IMR-90 (cell line): ENCODE measurements at regions not wholly inside any gene's neighbourhood (a gene's known extent, or its start where the extent isn't known, plus 50 kb on each side); places are given as distances from the start of the nearest gene placed in this dataset.

ENCODE experiments used
- ATAC-seq: fragments of 200-7000 bp; cut with Tn5 transposase; 2 replicates; pipeline ENCODE4 v1.9.1; 2020; ENCODE audit warnings: low read depth, mild to moderate bottlenecking, moderate library complexity
- BruUV-seq: library from RNA; stranded (reverse); fragments of 400-500 nt; replicated peaks from 2 replicates; lab custom pipeline; 2021; lab: Mats Ljungman, UMichigan
- CTCF ChIA-PET: fragments of 300-600 bp; formaldehyde crosslinking; extraction: SDS; loops from one replicate; lab custom pipeline; 2021; ENCODE audit warnings: antibody characterized with exemption; lab: Yijun Ruan, JAX
- POLR2A ChIA-PET: fragments of 300-600 bp; sonication (Branson Sonifier 250); formaldehyde crosslinking; loops from one replicate; lab custom pipeline; 2022; ENCODE audit warnings: antibody characterized with exemption; ENCODE audit not compliant: unreplicated experiment; lab: Charles Lee
- DNase-seq: peaks from one replicate; pipeline ENCODE4 v3.0.0; 2013
- H2AFZ ChIP-seq: replicated peaks from 2 replicates; pipeline ENCODE3; 2013; ENCODE audit warnings: low read length, mild to moderate bottlenecking; ENCODE audit not compliant: poor library complexity
- H2AK5ac ChIP-seq: 2 replicates; pipeline ENCODE4 v1.6.1; 2013; ENCODE audit warnings: low read depth, low read length, inconsistent platforms
- H2AK9ac ChIP-seq: replicated peaks from 2 replicates; pipeline ENCODE3; 2013; ENCODE audit warnings: mild to moderate bottlenecking, low read depth, low read length, moderate library complexity; ENCODE audit not compliant: poor library complexity
- H2BK120ac ChIP-seq: 2 replicates; pipeline ENCODE4 v1.6.1; 2013; ENCODE audit warnings: low read depth, low read length, inconsistent platforms
- H2BK15ac ChIP-seq: 3 replicates; pipeline ENCODE4 v1.6.1; 2013; ENCODE audit warnings: low read depth, low read length, inconsistent platforms
- H2BK20ac ChIP-seq: 2 replicates; pipeline ENCODE4 v1.6.1; 2013; ENCODE audit warnings: low read depth, mild to moderate bottlenecking, inconsistent platforms, low read length, moderate library complexity
- H2BK5ac ChIP-seq: 2 replicates; pipeline ENCODE4 v1.6.1; 2013; ENCODE audit warnings: mild to moderate bottlenecking, low read depth, low read length, inconsistent platforms; ENCODE audit not compliant: poor library complexity, severe bottlenecking
- H3K14ac ChIP-seq: replicated peaks from 2 replicates; pipeline ENCODE4 v1.6.1; 2013; ENCODE audit warnings: low read depth, low read length, inconsistent platforms
- H3K18ac ChIP-seq: 2 replicates; pipeline ENCODE4 v1.6.1; 2013; ENCODE audit warnings: low read depth, low read length, control low read depth
- H3K23ac ChIP-seq: 2 replicates; pipeline ENCODE4 v1.6.1; 2013; ENCODE audit warnings: low read depth, low read length, inconsistent platforms
- H3K27ac ChIP-seq: 2 replicates; pipeline ENCODE4 v1.5.1; 2013; ENCODE audit warnings: mild to moderate bottlenecking, control low read depth, low read length; ENCODE audit not compliant: insufficient read depth
- H3K27me3 ChIP-seq: 2 replicates; pipeline ENCODE4 v1.6.1; 2013; ENCODE audit warnings: low read length; ENCODE audit not compliant: control insufficient read depth, insufficient read depth
- H3K36me3 ChIP-seq: 2 replicates; pipeline ENCODE4 v1.6.1; 2013; ENCODE audit warnings: low read length, mixed read lengths; ENCODE audit not compliant: control insufficient read depth, insufficient read depth
- H3K4ac ChIP-seq: 2 replicates; pipeline ENCODE4 v1.6.1; 2013; ENCODE audit warnings: low read depth, low read length, inconsistent platforms
- H3K4me1 ChIP-seq: 2 replicates; pipeline ENCODE4 v1.6.1; 2013; ENCODE audit warnings: low read length, mixed read lengths; ENCODE audit not compliant: control insufficient read depth, insufficient read depth
- H3K4me2 ChIP-seq: 2 replicates; pipeline ENCODE4 v1.6.1; 2013; ENCODE audit warnings: low read depth, mild to moderate bottlenecking, control low read depth, low read length, moderate library complexity
- H3K4me3 ChIP-seq: 2 replicates; pipeline ENCODE4 v1.5.1; 2013; ENCODE audit warnings: low read depth, mild to moderate bottlenecking, control low read depth, low read length, moderate library complexity; ENCODE audit not compliant: insufficient read depth
- H3K56ac ChIP-seq: 2 replicates; pipeline ENCODE4 v1.6.1; 2013; ENCODE audit warnings: low read length, inconsistent platforms; ENCODE audit not compliant: insufficient read depth; ENCODE audit errors: extremely low read depth
- H3K79me1 ChIP-seq, 2 experiments: 2 replicates each; pipeline ENCODE4 v1.6.1; 2013; ENCODE audit warnings: low read length in 2 of 2, inconsistent platforms in 1 of 2, low read depth in 1 of 2
- H3K9ac ChIP-seq: 2 replicates; pipeline ENCODE4 v1.6.1; 2013; ENCODE audit warnings: low read depth, low read length, control low read depth
- H3K9me1 ChIP-seq: 2 replicates; pipeline ENCODE4 v1.6.1; 2013; ENCODE audit warnings: low read length, inconsistent platforms; ENCODE audit not compliant: insufficient read depth
- H3K9me3 ChIP-seq: 2 replicates; pipeline ENCODE4 v1.6.1; 2013; ENCODE audit warnings: low read length; ENCODE audit not compliant: control insufficient read depth, insufficient read depth
- H4K20me1 ChIP-seq: 2 replicates; pipeline ENCODE4 v1.6.1; 2013; ENCODE audit warnings: low read length, inconsistent platforms; ENCODE audit not compliant: insufficient read depth
- H4K5ac ChIP-seq: 2 replicates; pipeline ENCODE4 v1.6.1; 2013; ENCODE audit warnings: mild to moderate bottlenecking, low read depth, low read length, control low read depth
- H4K8ac ChIP-seq, 2 experiments: 2 replicates each; pipeline ENCODE4 v1.6.1; 2013; ENCODE audit warnings: low read depth in 2 of 2, low read length in 2 of 2, control low read depth in 1 of 2, inconsistent platforms in 1 of 2
- H4K91ac ChIP-seq: 2 replicates; pipeline ENCODE4 v1.6.1; 2013; ENCODE audit warnings: low read depth, low read length, inconsistent platforms; ENCODE audit not compliant: insufficient read depth
- CEBPB ChIP-seq: IDR thresholded peaks from 2 replicates; pipeline ENCODE4 v1.6.1; 2012; ENCODE audit warnings: low read depth, low read length, improper control_type of control experiment
- CHD1 ChIP-seq: IDR thresholded peaks from 2 replicates; pipeline ENCODE4 v1.6.1; 2012; ENCODE audit warnings: low read depth, low read length, improper control_type of control experiment
- FOS ChIP-seq: fragments of 150-350 bp; IDR thresholded peaks from 2 replicates; pipeline ENCODE4 v1.6.1; 2016; ENCODE audit warnings: low read depth, low read length
- MAFK ChIP-seq: IDR thresholded peaks from 2 replicates; pipeline ENCODE4 v1.6.1; 2012; ENCODE audit warnings: low read depth, low read length, improper control_type of control experiment
- MAZ ChIP-seq: IDR thresholded peaks from 2 replicates; pipeline ENCODE4 v1.6.1; 2012; ENCODE audit warnings: low read depth, mild to moderate bottlenecking, low read length, improper control_type of control experiment, moderate library complexity, borderline replicate concordance
- MXI1 ChIP-seq: IDR thresholded peaks from 2 replicates; pipeline ENCODE4 v1.6.1; 2012; ENCODE audit warnings: low read depth, mild to moderate bottlenecking, low read length, moderate library complexity, borderline replicate concordance
- NFE2L2 ChIP-seq: fragments of 150-350 bp; IDR thresholded peaks from 2 replicates; pipeline ENCODE4 v1.6.1; 2016; ENCODE audit warnings: low read depth, mild to moderate bottlenecking, low read length
- POLR2A ChIP-seq: IDR thresholded peaks from 2 replicates; pipeline ENCODE4 v1.6.1; 2012; ENCODE audit warnings: mild to moderate bottlenecking, low read depth, low read length
- RAD21 ChIP-seq: IDR thresholded peaks from 2 replicates; pipeline ENCODE4 v1.6.1; 2012; ENCODE audit warnings: low read length, improper control_type of control experiment
- RCOR1 ChIP-seq: IDR thresholded peaks from 2 replicates; pipeline ENCODE4 v1.6.1; 2012; ENCODE audit warnings: mild to moderate bottlenecking, low read length, improper control_type of control experiment; ENCODE audit not compliant: insufficient replicate concordance
- RFX5 ChIP-seq: IDR thresholded peaks from 2 replicates; pipeline ENCODE4 v1.8.0; 2012; ENCODE audit warnings: low read depth, mild to moderate bottlenecking, low read length, moderate library complexity
- WGBS, 2 experiments: methylation state at CpG; one replicate each; pipeline versions ENCODE4 v1.1.5 to v1.1.7; 2013; ENCODE audit warnings: missing lambda C conversion rate in 2 of 2; ENCODE audit not compliant: insufficient read length in 1 of 2; ENCODE audit errors: extremely low coverage in 2 of 2; 5-methylcytosine and 5-hydroxymethylcytosine counted together
- dilution Hi-C: fragments of 300-500 bp; cut with HindIII; formaldehyde crosslinking; loops from one replicate; pipeline ENCODE4 v1.14.3; 2018; ENCODE audit warnings: low sequenced_read_pairs; ENCODE audit not compliant: unreplicated experiment
- in situ Hi-C: fragments of 300-500 bp; cut with MboI; formaldehyde crosslinking; loops from 3 replicates; pipeline ENCODE4 v1.14.3; 2019; ENCODE audit warnings: low sequenced_read_pairs, inconsistent platforms, mixed read lengths
- intact Hi-C: fragments of 100-400 bp; cut with micrococcal nuclease; formaldehyde crosslinking; loops from 2 replicates; pipeline ENCODE4 v1.10.0; 2022
- TF ChIP-seq, protein P1 (sequence below): fragments of 150-350 bp; IDR thresholded peaks from 2 replicates; pipeline ENCODE4 v1.6.1; 2016; ENCODE audit warnings: low read depth, mild to moderate bottlenecking, low read length, moderate library complexity, borderline replicate concordance
- TF ChIP-seq, protein P2 (sequence below): conservative IDR thresholded peaks from 2 replicates; pipeline ENCODE4 v1.5.1; 2012; ENCODE audit warnings: mild to moderate bottlenecking, low read depth, low read length, improper control_type of control experiment
- TF ChIP-seq, protein P3 (sequence below): fragments of 150-350 bp; IDR thresholded peaks from 2 replicates; pipeline ENCODE4 v1.6.1; 2017; ENCODE audit warnings: mild to moderate bottlenecking, antibody characterized with exemption, low read length, low read depth

DNA sequence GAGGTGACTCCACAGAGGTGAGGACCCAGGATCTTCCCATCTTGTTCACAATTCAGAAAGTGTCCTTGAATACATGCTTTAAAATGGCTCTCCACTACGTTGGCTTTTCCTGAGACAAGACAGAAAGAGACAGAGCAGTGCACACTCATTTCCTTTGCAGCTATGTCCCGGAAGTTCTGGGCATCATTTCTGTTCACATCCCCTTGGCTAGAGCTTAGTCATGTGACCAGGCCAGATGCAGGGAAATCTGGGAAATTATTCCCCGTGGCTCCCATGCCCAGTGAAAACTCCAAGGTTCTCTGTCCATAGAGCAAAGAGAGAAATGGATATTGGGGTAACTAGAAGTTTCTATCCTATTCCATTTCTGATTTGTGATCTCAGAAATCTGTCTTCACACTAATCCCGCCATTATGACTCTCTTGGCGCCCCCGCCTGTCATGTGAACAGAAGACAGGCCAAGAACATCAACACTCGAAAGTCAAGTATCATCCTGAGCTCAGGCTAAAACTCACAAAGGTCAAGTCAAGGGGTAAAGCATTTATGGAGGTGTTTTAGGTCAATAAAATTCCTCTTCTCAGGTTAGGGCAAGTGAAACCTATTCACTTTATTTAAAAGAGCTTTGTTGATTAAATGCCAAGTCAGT, 251.4 kb upstream of the HABP2 start:
- Histone ChIP-seq H3K4ac (no peak overlapping the region), H2BK20ac (no peak overlapping the region), H2BK120ac (no peak overlapping the region), H3K9ac (no peak overlapping the region), H3K4me3 (no peak overlapping the region), H2AFZ (no peak overlapping the region), H3K27ac (no peak overlapping the region), H3K14ac (no peak overlapping the region), H3K79me1 (no peaks in the 10 kb centered on the region), H4K5ac (no peak overlapping the region), H3K4me2 (no peak overlapping the region), H4K91ac (no peak overlapping the region), H3K9me1 (no peaks in the 10 kb centered on the region), H3K36me3 (no peaks in the 10 kb centered on the region), H3K23ac (no peak overlapping the region), H4K8ac (no peak overlapping the region), H3K9me3 (no peaks in the 10 kb centered on the region), H2BK5ac (no peak overlapping the region), H2AK9ac (no peak overlapping the region), H2BK15ac (no peak overlapping the region), H4K20me1 (no peaks in the 10 kb centered on the region), H3K56ac (no peak overlapping the region), H3K27me3 (no peaks in the 10 kb centered on the region; the same call in 1 of the 2 replicates), H3K18ac (no peak overlapping the region), H3K4me1 (no peaks in the 10 kb centered on the region), H2AK5ac (no peak overlapping the region)
- no peak for ATAC-seq
- in situ Hi-C loops (no loop called here), dilution Hi-C loops (no loop called here), intact Hi-C loops (loop anchor here (10.0 kb wide), 1 partner anchor 347 kb away; the partner anchor contains the start of gene TCF7L2)
- POLR2A ChIA-PET, result no interaction called here
- DNase-seq, result no peak
- no TSS peak for BruUV-seq
- no peak for TF ChIP-seq RFX5
- TF ChIP-seq, protein P1, sequence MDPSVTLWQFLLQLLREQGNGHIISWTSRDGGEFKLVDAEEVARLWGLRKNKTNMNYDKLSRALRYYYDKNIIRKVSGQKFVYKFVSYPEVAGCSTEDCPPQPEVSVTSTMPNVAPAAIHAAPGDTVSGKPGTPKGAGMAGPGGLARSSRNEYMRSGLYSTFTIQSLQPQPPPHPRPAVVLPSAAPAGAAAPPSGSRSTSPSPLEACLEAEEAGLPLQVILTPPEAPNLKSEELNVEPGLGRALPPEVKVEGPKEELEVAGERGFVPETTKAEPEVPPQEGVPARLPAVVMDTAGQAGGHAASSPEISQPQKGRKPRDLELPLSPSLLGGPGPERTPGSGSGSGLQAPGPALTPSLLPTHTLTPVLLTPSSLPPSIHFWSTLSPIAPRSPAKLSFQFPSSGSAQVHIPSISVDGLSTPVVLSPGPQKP, result no peak
- TF ChIP-seq CEBPB, result no peak
- TF ChIP-seq RAD21, result no peak
- TF ChIP-seq FOS, result no peak
- no peak for TF ChIP-seq MXI1
- TF ChIP-seq MAZ, result no peak
- TF ChIP-seq, protein P2, sequence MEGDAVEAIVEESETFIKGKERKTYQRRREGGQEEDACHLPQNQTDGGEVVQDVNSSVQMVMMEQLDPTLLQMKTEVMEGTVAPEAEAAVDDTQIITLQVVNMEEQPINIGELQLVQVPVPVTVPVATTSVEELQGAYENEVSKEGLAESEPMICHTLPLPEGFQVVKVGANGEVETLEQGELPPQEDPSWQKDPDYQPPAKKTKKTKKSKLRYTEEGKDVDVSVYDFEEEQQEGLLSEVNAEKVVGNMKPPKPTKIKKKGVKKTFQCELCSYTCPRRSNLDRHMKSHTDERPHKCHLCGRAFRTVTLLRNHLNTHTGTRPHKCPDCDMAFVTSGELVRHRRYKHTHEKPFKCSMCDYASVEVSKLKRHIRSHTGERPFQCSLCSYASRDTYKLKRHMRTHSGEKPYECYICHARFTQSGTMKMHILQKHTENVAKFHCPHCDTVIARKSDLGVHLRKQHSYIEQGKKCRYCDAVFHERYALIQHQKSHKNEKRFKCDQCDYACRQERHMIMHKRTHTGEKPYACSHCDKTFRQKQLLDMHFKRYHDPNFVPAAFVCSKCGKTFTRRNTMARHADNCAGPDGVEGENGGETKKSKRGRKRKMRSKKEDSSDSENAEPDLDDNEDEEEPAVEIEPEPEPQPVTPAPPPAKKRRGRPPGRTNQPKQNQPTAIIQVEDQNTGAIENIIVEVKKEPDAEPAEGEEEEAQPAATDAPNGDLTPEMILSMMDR, result no peak; the same call in 1 of the 2 replicates
- no peak for TF ChIP-seq MAFK
- TF ChIP-seq RCOR1, result no peak
- TF ChIP-seq POLR2A, result no peak
- no peak for TF ChIP-seq NFE2L2
- TF ChIP-seq, protein P3, sequence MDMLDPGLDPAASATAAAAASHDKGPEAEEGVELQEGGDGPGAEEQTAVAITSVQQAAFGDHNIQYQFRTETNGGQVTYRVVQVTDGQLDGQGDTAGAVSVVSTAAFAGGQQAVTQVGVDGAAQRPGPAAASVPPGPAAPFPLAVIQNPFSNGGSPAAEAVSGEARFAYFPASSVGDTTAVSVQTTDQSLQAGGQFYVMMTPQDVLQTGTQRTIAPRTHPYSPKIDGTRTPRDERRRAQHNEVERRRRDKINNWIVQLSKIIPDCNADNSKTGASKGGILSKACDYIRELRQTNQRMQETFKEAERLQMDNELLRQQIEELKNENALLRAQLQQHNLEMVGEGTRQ, result no peak
- no peak for TF ChIP-seq CHD1
- 86% methylated on average over 2 of the region's 7 CpGs; no CpG with 5 or more reads in 1 of the 2 experiments for WGBS, 2 experiments
- CTCF ChIA-PET, result interaction anchor here (0.6 kb wide), 1 partner anchor 829 kb away, joined by 3 read pairs; no protein-coding TSS in a partner anchor
